ENCODE measurements at regions not wholly inside any gene's neighbourhood (a gene's known extent, or its start where the extent isn't known, plus 50 kb on each side); places are given as distances from the start of the nearest gene placed in this dataset.

- POLR2A ChIA-PET: no interaction called here
- Mint-ChIP-seq H3K27ac (no peak overlapping the region), H3K4me1 (peaks cover 5% of the 10 kb centered on the region), H3K4me3 (no peak overlapping the region), H3K9me3 (no peaks in the 10 kb centered on the region), H3K36me3 (no peaks in the 10 kb centered on the region), H3K27me3 (ENCODE audit: low read depth) (no peaks in the 10 kb centered on the region)
- ATAC-seq: peak; percentile 67
- TF ChIP-seq RORB (CRISPR knock-in tag; IDR thresholded peaks at IDR 0.05) (no peak), ESRRA (CRISPR knock-in tag; IDR thresholded peaks at IDR 0.05; ENCODE audit: borderline replicate concordance) (no peak), CREM (CRISPR knock-in tag; IDR thresholded peaks at IDR 0.05) (no peak), ZBTB21 (CRISPR knock-in tag; IDR thresholded peaks at IDR 0.05; ENCODE audit: borderline replicate concordance) (no peak), USF2 (CRISPR knock-in tag; IDR thresholded peaks at IDR 0.05) (no peak), GABPB1 (CRISPR knock-in tag; IDR thresholded peaks at IDR 0.05) (no peak), ZNF396 (CRISPR knock-in tag; IDR thresholded peaks at IDR 0.05; ENCODE audit: borderline replicate concordance) (no peak), ZMAT4 (CRISPR knock-in tag; IDR thresholded peaks at IDR 0.05) (no peak), FOXJ3 (CRISPR knock-in tag; IDR thresholded peaks at IDR 0.05; ENCODE audit: borderline replicate concordance) (no peak), ZBTB43 (CRISPR knock-in tag; IDR thresholded peaks at IDR 0.05) (no peak), ZNF138 (CRISPR knock-in tag; conservative IDR thresholded peaks at IDR 0.05) (no peak)
- CTCF ChIA-PET: interaction anchor here (0.7 to 1.0 kb wide), 4 partner anchors 10 to 1123 kb away, joined by 3 to 6 read pairs (median 4); no protein-coding TSS in a partner anchor
- DNase-seq (ENCODE audit: low spot score): no peak
Observed at GRCh38 chr5:92678640-92679039, 902.4 kb downstream of the NR2F1-AS1 start.

GRCh38 chr5:92676215-92677165 lies 904.5 kb downstream of the NR2F1-AS1 start:
- Mint-ChIP-seq H3K27me3 (ENCODE audit: low read depth) (no peaks in the 10 kb centered on the region), H3K4me1 (peaks cover 5% of the 10 kb centered on the region), H3K9me3 (no peaks in the 10 kb centered on the region), H3K36me3 (no peaks in the 10 kb centered on the region), H3K27ac (no peak overlapping the region), H3K4me3 (no peak overlapping the region)
- no peak for DNase-seq (ENCODE audit: low spot score)
- ATAC-seq: no peak
- POLR2A ChIA-PET: no interaction called here
- CTCF ChIA-PET: no interaction called here
- TF ChIP-seq TCF7 (CRISPR knock-in tag; IDR thresholded peaks at IDR 0.05; ENCODE audit: low read depth) (no peak), FOXP1 (CRISPR knock-in tag; IDR thresholded peaks at IDR 0.05; ENCODE audit: borderline replicate concordance) (no peak), SMAD3 (CRISPR knock-in tag; IDR thresholded peaks at IDR 0.05; ENCODE audit: borderline replicate concordance) (no peak), CTCF (IDR thresholded peaks at IDR 0.05) (no peak), IRF1 (CRISPR knock-in tag; IDR thresholded peaks at IDR 0.05) (no peak), ZNF219 (CRISPR knock-in tag; IDR thresholded peaks at IDR 0.05; ENCODE audit: borderline replicate concordance) (no peak), AR (CRISPR knock-in tag; IDR thresholded peaks at IDR 0.05) (no peak), EMX1 (CRISPR knock-in tag; IDR thresholded peaks at IDR 0.05) (no peak), ZNF232 (CRISPR knock-in tag; IDR thresholded peaks at IDR 0.05) (no peak), ERG (CRISPR knock-in tag; IDR thresholded peaks at IDR 0.05) (no peak), ESRRA (CRISPR knock-in tag; IDR thresholded peaks at IDR 0.05; ENCODE audit: borderline replicate concordance) (no peak)
